Astrocyte (in vitro differentiated cells and primary cell): ENCODE measurements at regions not wholly inside any gene's neighbourhood (a gene's known extent, or its start where the extent isn't known, plus 50 kb on each side); places are given as distances from the start of the nearest gene placed in this dataset.
"Not testable (repeated sequence)": the region's sequence is repeated elsewhere in the genome, so short reads cannot be mapped to it uniquely, and the experiment has no call there.

Experiments used
- EZH2 ChIP-seq: IDR thresholded peaks from 2 replicates; pipeline ENCODE4 v1.6.1; 2012; ENCODE audit warnings: mild to moderate bottlenecking, low read length, inconsistent platforms; ENCODE audit not compliant: insufficient read depth
- TF ChIP-seq, protein P1 (sequence below): IDR thresholded peaks from 2 replicates; pipeline ENCODE4 v1.5.1; 2011; ENCODE audit warnings: low read depth, mild to moderate bottlenecking, inconsistent platforms, low read length, moderate library complexity; ENCODE audit not compliant: insufficient read depth

DNA sequence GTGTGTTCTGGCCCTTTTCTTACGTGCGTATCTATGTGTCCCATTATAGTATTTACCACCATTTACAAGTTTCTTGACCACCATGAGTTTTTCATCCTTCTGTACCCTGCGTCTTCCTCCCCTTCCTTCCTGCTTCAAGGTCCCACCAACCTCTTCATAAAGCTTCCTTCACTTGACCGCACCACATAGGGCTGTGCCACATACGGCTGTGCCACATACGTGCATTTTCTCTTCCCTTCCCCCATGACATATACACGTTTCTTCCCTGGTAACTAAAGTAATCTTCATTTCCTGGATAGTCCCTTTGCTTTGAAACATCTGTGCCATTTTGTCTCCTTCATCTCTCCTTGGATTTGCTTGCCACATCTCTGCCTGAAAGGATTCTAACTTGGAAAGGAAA is 128.6 kb upstream of the METTL14 start:
- TF ChIP-seq, protein P1, sequence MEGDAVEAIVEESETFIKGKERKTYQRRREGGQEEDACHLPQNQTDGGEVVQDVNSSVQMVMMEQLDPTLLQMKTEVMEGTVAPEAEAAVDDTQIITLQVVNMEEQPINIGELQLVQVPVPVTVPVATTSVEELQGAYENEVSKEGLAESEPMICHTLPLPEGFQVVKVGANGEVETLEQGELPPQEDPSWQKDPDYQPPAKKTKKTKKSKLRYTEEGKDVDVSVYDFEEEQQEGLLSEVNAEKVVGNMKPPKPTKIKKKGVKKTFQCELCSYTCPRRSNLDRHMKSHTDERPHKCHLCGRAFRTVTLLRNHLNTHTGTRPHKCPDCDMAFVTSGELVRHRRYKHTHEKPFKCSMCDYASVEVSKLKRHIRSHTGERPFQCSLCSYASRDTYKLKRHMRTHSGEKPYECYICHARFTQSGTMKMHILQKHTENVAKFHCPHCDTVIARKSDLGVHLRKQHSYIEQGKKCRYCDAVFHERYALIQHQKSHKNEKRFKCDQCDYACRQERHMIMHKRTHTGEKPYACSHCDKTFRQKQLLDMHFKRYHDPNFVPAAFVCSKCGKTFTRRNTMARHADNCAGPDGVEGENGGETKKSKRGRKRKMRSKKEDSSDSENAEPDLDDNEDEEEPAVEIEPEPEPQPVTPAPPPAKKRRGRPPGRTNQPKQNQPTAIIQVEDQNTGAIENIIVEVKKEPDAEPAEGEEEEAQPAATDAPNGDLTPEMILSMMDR: not testable (repeated sequence)
- TF ChIP-seq EZH2: not testable (repeated sequence)
